Ishikawa (cell line): ENCODE measurements at regions not wholly inside any gene's neighbourhood (a gene's known extent, or its start where the extent isn't known, plus 50 kb on each side); places are given as distances from the start of the nearest gene placed in this dataset.

Experiments used
- CEBPB ChIP-seq: IDR thresholded peaks from 2 replicates; pipeline ENCODE4 v1.6.1; 2012
- NFIC ChIP-seq: IDR thresholded peaks from 2 replicates; pipeline ENCODE4 v1.6.1; 2012
- TAF1 ChIP-seq: IDR thresholded peaks from 2 replicates; pipeline ENCODE4 v1.6.1; 2012; ENCODE audit warnings: low read depth, mild to moderate bottlenecking

DNA sequence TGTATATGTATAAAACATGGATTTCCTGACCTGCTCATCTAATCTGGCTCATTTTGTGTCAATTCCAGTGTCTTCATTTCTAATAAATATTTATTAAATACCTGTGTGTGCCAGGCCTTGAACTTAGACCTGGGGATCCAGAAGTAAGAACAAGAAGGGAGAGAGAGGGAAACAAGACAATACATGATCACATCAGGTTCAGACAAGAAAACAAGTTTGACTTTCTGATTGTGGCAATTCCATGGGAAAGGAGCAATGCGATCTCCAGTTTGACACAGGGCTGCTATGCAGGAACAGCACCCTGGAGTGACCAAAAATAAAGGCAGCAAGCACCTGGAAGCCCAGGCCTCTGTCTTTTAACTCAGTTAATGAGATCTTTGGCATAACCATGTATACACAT, 198.1 kb upstream of the ACTBL2 start:
- TF ChIP-seq TAF1 (no peak), NFIC (no peak), CEBPB (no peak)
